WI38 (cell line): ENCODE measurements at regions not wholly inside any gene's neighbourhood (a gene's known extent, or its start where the extent isn't known, plus 50 kb on each side); places are given as distances from the start of the nearest gene placed in this dataset.

ENCODE experiments used
- H3K4me3 ChIP-seq: 2 replicates; pipeline ENCODE4 v1.5.1; 2011; ENCODE audit warnings: low read depth, mild to moderate bottlenecking, control low read depth, low read length
- TF ChIP-seq, protein P1 (sequence below): IDR thresholded peaks from 2 replicates; pipeline ENCODE4 v1.5.1; 2012; ENCODE audit warnings: low read depth, mild to moderate bottlenecking, control low read depth, low read length

- H3K4me3 ChIP-seq = no peak overlapping the region
- TF ChIP-seq, protein P1, sequence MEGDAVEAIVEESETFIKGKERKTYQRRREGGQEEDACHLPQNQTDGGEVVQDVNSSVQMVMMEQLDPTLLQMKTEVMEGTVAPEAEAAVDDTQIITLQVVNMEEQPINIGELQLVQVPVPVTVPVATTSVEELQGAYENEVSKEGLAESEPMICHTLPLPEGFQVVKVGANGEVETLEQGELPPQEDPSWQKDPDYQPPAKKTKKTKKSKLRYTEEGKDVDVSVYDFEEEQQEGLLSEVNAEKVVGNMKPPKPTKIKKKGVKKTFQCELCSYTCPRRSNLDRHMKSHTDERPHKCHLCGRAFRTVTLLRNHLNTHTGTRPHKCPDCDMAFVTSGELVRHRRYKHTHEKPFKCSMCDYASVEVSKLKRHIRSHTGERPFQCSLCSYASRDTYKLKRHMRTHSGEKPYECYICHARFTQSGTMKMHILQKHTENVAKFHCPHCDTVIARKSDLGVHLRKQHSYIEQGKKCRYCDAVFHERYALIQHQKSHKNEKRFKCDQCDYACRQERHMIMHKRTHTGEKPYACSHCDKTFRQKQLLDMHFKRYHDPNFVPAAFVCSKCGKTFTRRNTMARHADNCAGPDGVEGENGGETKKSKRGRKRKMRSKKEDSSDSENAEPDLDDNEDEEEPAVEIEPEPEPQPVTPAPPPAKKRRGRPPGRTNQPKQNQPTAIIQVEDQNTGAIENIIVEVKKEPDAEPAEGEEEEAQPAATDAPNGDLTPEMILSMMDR = no peak
Observed at GRCh38 chr9:119934497-119934896, 565.3 kb upstream of the BRINP1 start.

GRCh38 chr9:119933191-119933590, 564.0 kb upstream of the BRINP1 start:
- TF ChIP-seq, protein P1 = no peak

GRCh38 chr9:119924736-119925135, 555.5 kb upstream of the BRINP1 start:
- no peak overlapping the region for H3K4me3 ChIP-seq
- TF ChIP-seq, protein P1 = no peak

More at GRCh38 chr9:119933191-119933590, 564.0 kb upstream of the BRINP1 start:
- H3K4me3 ChIP-seq = no peak overlapping the region

GRCh38 chr9:119917175-119917574, 547.9 kb upstream of the BRINP1 start:
- H3K4me3 ChIP-seq = no peak overlapping the region
- TF ChIP-seq, protein P1 = no peak

DNA sequence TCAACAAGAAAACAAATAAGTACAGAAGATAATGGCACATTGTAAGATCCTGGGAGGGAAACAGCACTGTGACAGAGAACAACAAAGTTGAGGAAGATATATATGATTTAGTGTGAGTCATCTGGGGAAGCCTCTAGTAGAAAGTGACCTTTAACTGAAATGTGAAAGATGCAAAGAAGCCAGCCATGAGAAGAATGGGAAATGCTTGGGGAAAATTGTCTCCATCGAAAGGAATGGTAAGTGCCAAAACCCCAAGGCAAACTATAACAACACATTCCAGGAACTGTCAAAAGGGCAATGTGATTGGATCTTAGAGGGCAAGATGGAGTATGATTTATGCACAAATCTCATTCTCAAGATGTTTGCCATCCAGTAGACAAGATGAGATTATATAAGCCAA, 537.8 kb upstream of the BRINP1 start:
- H3K4me3 ChIP-seq = no peak overlapping the region
- TF ChIP-seq, protein P1 = no peak

DNA sequence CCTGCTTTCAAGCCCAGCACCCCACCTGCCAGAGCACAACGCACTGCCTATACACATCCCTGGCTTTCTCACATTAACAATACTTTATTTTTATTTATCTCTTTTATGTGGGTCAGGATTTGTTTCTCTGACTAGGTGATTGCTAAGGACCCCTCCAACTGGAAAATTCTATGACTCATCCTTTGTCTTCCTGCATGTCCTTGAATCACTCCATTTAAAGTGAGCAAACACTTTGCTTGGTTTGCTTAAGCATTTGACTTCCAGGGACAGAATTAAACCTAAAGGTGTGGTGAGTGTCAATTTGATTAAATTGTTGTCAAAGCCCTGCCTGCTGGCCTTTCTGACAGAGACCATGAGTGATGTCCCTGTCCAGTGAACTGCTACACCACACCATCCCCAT, 536.5 kb upstream of the BRINP1 start:
- no peak overlapping the region for H3K4me3 ChIP-seq
- TF ChIP-seq, protein P1 = no peak

- TF ChIP-seq, protein P1 = no peak
- H3K4me3 ChIP-seq = no peak overlapping the region
Observed at GRCh38 chr9:119903851-119904250, 534.6 kb upstream of the BRINP1 start.
